GM04503 (cell line): ENCODE measurements at regions not wholly inside any gene's neighbourhood (a gene's known extent, or its start where the extent isn't known, plus 50 kb on each side); places are given as distances from the start of the nearest gene placed in this dataset.
"Not testable (repeated sequence)": the region's sequence is repeated elsewhere in the genome, so short reads cannot be mapped to it uniquely, and the experiment has no call there.

ENCODE experiments used
- DNase-seq: peaks from one replicate; pipeline ENCODE4 v3.0.0-alpha.2; 2012; ENCODE audit warnings: low read depth

DNA sequence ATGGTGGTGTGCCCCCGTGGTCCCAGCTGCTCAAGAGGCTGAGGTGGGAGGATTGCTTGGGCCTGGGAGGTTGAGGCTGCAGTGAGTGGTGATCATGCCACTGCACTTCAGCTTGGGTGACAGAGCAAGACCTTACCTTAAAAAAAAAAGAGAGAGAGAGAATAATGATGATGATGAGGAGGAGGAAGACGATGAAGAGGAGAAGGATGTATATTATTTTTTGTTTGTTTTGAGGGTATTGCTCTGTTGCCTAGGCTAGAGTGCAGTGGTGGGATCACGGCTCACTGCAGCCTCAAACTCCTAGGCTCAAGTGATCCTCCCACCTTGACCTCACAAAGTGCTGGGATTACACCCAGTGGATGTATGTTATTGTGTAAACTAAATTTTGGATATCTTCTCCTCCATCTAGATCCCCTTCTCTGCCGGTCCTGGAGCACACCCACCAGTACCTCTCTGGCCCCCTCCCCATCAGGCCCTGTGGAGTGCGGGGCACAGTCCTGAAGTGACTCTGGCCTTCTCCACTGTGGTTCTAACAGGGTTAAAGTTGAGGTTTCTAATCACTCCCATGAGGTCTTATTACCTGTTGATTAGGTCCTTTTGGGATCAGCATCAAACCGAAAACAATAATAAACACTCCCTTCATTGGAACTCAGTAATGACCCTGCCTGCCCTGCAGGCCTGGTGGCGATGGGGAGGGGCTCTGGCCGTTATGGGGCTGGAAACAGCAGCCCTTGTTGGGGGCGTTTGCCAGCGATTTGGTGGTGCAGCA is 60.5 kb upstream of the ZFHX3 start:
- no peak for DNase-seq

DNA sequence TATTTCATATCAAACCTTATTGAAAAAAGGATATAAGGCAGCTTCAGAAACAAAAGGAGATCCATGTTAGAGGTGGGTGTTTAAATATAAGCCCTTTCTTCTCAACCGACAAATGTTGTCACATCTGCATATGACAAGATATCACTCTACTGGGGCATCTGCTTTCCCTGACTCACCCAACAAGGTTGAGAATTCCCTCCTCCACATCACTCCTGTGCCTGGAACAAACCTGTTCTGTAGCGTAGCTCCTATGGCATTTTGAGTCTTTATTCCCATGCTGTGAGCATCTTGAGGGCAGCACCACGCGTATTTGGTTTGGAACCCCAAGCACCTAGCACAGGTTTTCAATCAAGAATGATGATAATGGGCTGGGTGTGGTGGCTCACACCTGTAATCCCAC is 59.4 kb upstream of the ZFHX3 start:
- DNase-seq: no peak

DNA sequence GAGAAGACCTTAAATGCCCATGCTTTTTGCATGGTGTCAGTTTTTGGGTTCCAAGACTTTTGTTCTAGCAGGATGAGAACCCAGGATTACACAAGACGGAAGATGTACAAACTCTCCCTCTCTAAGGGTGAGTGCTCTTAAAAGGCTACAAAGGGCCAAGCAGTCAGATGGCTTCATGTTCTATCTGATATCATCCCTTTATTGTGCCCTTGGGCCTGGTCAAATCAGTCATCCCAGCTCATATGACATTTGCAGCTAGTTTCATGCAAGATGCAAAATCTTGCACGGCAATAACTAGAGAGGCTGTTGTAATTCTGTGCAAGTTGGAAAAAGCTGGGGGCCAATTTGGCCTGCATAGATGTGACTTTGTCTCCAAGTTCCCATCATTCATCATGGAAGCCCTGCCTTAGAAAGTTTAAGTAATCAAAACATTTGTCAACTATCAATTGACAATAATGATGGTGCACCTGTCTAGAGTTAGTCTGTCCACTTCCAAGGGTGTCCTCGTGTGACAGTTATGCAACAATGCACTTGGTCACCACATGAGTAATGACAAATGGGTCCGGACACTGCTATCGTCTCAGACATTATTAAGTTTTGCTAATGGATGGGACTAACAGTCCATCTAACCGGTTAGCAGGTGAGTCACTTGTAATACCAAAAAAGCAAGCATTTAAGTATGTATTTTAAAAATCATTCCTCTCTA is 58.6 kb upstream of the ZFHX3 start:
- DNase-seq: no peak

DNA sequence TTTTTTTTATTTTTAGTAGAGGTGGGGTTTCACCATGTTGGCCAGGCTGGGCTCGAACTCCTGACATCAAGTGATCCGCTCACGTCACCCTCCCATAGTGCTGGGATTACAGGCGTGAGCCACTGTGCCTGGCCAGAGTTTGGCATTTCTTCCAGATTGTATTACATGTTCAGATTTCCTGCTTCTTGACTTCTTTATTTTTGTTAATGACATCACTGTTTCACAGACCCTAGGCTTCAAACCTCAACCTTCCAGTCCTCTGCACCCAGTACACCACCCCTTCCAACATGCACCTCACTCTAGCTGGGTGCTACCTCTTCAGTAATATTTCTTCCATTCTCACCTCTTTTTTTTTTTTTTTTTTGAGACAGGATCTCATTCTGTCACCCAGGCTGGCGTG is 53.6 kb upstream of the ZFHX3 start:
- DNase-seq: no peak

DNA sequence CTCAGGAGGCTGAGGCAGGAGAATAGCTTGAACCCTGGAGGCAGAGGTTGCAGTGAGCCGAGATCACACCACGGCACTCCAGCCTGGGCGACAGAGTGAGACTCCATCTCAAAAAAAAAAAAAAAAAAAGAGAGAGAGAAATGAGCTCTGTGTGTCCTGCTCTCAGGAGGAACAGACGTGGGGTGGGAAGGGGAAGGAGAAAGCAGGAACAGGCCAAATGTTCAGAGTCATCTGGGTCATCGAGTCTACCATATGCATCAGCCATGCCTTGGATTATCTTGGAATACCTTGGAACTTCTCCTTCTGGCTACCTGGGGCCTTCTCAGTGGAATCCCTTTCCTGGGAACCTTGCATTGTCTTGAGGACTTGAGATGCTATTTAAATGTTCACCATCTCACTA is 51.7 kb upstream of the ZFHX3 start:
- DNase-seq: not testable (repeated sequence)
